ENCODE measurements at regions not wholly inside any gene's neighbourhood (a gene's known extent, or its start where the extent isn't known, plus 50 kb on each side); places are given as distances from the start of the nearest gene placed in this dataset.

- no peaks in the 10 kb centered on the region for H3K9me3 ChIP-seq
- ATAC-seq, result no peak
- intact Hi-C loops (cut with DNase I), result no loop called here
- peaks cover 15% of the 10 kb centered on the region for H3K4me1 ChIP-seq
- TF ChIP-seq, protein P1, sequence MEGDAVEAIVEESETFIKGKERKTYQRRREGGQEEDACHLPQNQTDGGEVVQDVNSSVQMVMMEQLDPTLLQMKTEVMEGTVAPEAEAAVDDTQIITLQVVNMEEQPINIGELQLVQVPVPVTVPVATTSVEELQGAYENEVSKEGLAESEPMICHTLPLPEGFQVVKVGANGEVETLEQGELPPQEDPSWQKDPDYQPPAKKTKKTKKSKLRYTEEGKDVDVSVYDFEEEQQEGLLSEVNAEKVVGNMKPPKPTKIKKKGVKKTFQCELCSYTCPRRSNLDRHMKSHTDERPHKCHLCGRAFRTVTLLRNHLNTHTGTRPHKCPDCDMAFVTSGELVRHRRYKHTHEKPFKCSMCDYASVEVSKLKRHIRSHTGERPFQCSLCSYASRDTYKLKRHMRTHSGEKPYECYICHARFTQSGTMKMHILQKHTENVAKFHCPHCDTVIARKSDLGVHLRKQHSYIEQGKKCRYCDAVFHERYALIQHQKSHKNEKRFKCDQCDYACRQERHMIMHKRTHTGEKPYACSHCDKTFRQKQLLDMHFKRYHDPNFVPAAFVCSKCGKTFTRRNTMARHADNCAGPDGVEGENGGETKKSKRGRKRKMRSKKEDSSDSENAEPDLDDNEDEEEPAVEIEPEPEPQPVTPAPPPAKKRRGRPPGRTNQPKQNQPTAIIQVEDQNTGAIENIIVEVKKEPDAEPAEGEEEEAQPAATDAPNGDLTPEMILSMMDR (IDR thresholded peaks at IDR 0.05), result no peak
- no peak overlapping the region for H3K27ac ChIP-seq
- no peak overlapping the region for H3K4me3 ChIP-seq
- H3K27me3 ChIP-seq, result no peaks in the 10 kb centered on the region
- DNase-seq, result no peak
- H3K36me3 ChIP-seq, result no peaks in the 10 kb centered on the region
Measured at GRCh38 chr22:19574247-19574646, 50.0 kb upstream of the CLDN5 start.

- intact Hi-C loops (cut with DNase I), result no loop called here
Measured at GRCh38 chr22:19576460-19577421, 52.5 kb upstream of the CLDN5 start.

DNA sequence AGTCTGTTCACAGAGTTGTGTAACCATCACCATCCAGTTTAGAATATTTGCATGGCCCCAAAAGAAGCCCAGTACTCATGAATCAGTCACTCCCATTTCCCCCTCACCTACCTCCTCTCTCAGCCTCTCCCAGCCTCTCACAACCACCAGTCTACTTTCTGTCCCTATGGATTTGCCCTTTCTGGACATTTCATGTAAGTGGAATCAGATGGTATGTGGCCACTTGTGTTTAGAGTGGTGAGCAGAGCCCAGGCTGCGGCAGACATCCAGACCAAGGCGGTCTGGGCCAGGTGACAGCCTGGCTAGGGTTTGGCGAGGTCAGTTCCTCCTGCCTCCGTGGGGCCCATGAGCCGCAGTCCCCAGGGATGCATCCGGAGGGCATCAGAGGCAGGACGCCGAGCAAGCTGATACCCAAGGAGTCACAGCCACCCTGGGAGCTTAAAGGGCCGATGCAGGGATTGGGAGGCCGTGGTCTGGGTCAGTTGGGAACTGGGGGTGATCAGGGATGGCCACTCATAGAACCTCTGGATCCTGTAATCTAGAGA lies 53.3 kb upstream of the CLDN5 start:
- no peak for DNase-seq
- ATAC-seq, result no peak
- intact Hi-C loops (cut with DNase I), result no loop called here
- Histone ChIP-seq H3K9me3 (no peaks in the 10 kb centered on the region), H3K4me3 (no peak overlapping the region), H3K36me3 (no peaks in the 10 kb centered on the region), H3K27me3 (no peaks in the 10 kb centered on the region), H3K27ac (peak overlapping the region; percentile 51), H3K4me1 (peaks cover 15% of the 10 kb centered on the region)
- TF ChIP-seq, protein P1 (IDR thresholded peaks at IDR 0.05), result no peak

More at GRCh38 chr22:19576460-19577421, 52.5 kb upstream of the CLDN5 start:
- H3K27ac ChIP-seq, result peak overlapping the region; percentile 51
- DNase-seq (no peak), ATAC-seq (peak; percentile 68)
- no peaks in the 10 kb centered on the region for H3K9me3 ChIP-seq
- TF ChIP-seq, protein P1 (IDR thresholded peaks at IDR 0.05), result no peak
- H3K27me3 ChIP-seq, result no peaks in the 10 kb centered on the region
- no peaks in the 10 kb centered on the region for H3K36me3 ChIP-seq
- no peak overlapping the region for H3K4me3 ChIP-seq
- peaks cover 15% of the 10 kb centered on the region for H3K4me1 ChIP-seq

DNA sequence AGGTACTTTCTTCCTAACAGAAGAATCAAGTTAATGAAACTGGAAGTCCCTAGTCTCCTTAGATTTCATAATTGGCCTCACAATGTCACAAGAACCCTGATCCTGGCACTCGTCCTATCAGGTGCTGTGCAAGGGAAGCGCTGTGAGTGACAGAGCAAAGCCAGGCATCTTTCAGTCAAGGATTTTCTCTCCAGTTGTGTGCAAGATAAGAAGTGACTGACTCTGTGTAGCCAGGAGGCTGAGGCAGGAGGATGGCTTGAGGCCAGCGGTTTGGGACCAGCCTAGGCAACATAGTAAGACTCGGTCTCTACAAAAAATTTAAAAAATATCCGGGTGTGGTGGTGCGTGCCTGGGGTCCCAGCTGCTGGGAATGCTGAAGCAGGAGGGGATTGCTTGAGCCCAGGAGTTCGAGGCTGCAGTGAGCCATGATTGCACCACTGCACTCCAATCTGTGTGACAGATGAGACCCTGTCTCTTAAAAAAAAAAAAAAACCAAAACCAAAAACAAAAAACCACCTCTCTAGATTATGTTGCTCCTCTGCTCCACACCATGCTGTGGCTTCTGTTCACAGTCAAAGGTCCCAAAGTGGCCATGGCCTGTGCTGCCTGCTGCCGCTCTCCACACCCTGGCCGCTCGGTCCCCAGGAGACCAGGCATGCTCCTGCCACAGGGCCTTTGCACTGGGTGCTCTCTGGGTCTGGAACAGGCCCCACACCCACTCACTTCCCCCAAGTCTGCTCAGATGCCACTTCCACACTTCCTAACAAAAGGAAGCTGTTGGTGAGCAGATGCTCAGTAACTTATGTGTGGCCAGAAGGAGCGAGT lies 54.2 kb upstream of the CLDN5 start:
- no peak for DNase-seq
- Histone ChIP-seq H3K9me3 (no peaks in the 10 kb centered on the region), H3K27ac (no peak overlapping the region), H3K36me3 (no peaks in the 10 kb centered on the region), H3K4me3 (no peak overlapping the region), H3K4me1 (peaks cover 15% of the 10 kb centered on the region), H3K27me3 (no peaks in the 10 kb centered on the region)
- TF ChIP-seq, protein P1 (IDR thresholded peaks at IDR 0.05), result no peak
- intact Hi-C loops (cut with DNase I), result no loop called here
- no peak for ATAC-seq

DNA sequence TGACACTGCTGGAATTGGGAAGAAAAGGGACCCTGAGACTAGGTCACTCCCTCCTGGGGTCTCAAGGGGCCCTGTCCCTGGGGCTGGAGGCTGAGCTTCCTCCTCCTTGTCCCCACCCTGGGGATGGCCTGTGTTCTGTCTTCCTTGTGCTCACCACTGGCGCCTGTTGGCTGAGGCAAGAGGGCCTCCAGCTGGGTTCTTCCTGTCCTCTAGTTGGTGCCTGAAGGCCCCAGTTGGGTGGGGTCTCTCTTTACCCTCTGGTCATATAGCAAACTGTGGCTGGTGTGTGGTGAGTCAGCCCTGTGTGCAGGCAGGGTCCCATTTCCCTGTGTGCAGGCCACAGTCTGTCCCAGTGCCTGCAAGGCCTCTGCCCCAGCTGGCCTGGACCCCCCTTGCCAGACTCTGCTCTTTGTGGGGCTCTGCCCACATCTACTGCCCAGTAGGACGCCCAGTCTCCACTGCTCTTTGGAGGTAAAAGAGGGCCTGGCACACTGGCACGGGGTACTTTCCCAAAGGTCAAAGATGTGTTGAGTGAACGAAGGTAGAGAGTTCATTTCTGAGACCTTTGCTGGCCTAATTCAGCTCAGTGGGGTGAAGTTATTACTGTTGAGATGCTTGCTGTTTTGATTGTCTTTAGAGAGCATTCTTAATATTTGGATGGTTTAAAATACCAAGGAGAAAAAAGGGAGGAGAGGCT lies 55.1 kb upstream of the CLDN5 start:
- H3K27me3 ChIP-seq, result no peaks in the 10 kb centered on the region
- intact Hi-C loops (cut with DNase I), result no loop called here
- ATAC-seq (peak; percentile 29), DNase-seq (no peak)
- H3K9me3 ChIP-seq, result no peaks in the 10 kb centered on the region
- no peak overlapping the region for H3K4me3 ChIP-seq
- TF ChIP-seq, protein P1 (IDR thresholded peaks at IDR 0.05), result no peak
- no peaks in the 10 kb centered on the region for H3K36me3 ChIP-seq
- H3K4me1 ChIP-seq, result peaks cover 15% of the 10 kb centered on the region
- peak overlapping the region; percentile 51 for H3K27ac ChIP-seq
